SK-N-SH treated with all-trans-retinoic acid at 6 μM for 48 hours (cell line): ENCODE measurements at regions not wholly inside any gene's neighbourhood (a gene's known extent, or its start where the extent isn't known, plus 50 kb on each side); places are given as distances from the start of the nearest gene placed in this dataset.

Source experiments
- ARNTL ChIP-seq: fragments of 450-650 bp; formaldehyde crosslinking; IDR thresholded peaks from 2 replicates; pipeline ENCODE4 v1.5.0; 2020; ENCODE audit warnings: low read depth, mild to moderate bottlenecking, moderate library complexity, borderline replicate concordance
- CREB5 ChIP-seq: fragments of 250-450 bp; sonication (Bioruptor Pico); IDR thresholded peaks from 2 replicates; pipeline ENCODE4 v1.5.1; 2020; ENCODE audit warnings: low read depth, mild to moderate bottlenecking, moderate library complexity
- CSDC2 ChIP-seq: fragments of 250-450 bp; sonication (Bioruptor Pico); IDR thresholded peaks from 2 replicates; pipeline ENCODE4 v1.5.0; 2020; ENCODE audit warnings: mild to moderate bottlenecking, moderate library complexity
- ESRRG ChIP-seq: fragments of 250-450 bp; sonication (Bioruptor Pico); IDR thresholded peaks from 2 replicates; pipeline ENCODE4 v1.6.1; 2021; ENCODE audit warnings: mild to moderate bottlenecking
- GLIS3 ChIP-seq: fragments of 250-450 bp; sonication (Bioruptor Pico); IDR thresholded peaks from 2 replicates; pipeline ENCODE4 v1.5.0; 2020; ENCODE audit warnings: mild to moderate bottlenecking, moderate library complexity
- ISL1 ChIP-seq: fragments of 250-450 bp; sonication (Bioruptor Pico); IDR thresholded peaks from 2 replicates; pipeline ENCODE4 v2.1.2; 2022; ENCODE audit warnings: mild to moderate bottlenecking, moderate library complexity
- OSR1 ChIP-seq: fragments of 250-450 bp; sonication (Bioruptor Pico); IDR thresholded peaks from 2 replicates; pipeline ENCODE4 v1.8.0; 2022; ENCODE audit warnings: moderate library complexity, mild to moderate bottlenecking, inconsistent platforms
- PATZ1 ChIP-seq: fragments of 250-450 bp; sonication (Bioruptor Pico); IDR thresholded peaks from 2 replicates; pipeline ENCODE4 v1.8.0; 2020; ENCODE audit warnings: mild to moderate bottlenecking, moderate library complexity, borderline replicate concordance
- TCF4 ChIP-seq: fragments of 250-450 bp; sonication (Bioruptor Pico); IDR thresholded peaks from 2 replicates; pipeline ENCODE4 v1.8.0; 2021; ENCODE audit warnings: mild to moderate bottlenecking, moderate library complexity, borderline replicate concordance
- TOX ChIP-seq: fragments of 250-450 bp; sonication (Bioruptor Pico); IDR thresholded peaks from 2 replicates; pipeline ENCODE4 v1.8.0; 2021; ENCODE audit warnings: mild to moderate bottlenecking, moderate library complexity, borderline replicate concordance
- ZFP30 ChIP-seq: fragments of 450-650 bp; formaldehyde crosslinking; IDR thresholded peaks from 2 replicates; pipeline ENCODE4 v1.5.0; 2022; ENCODE audit warnings: mild to moderate bottlenecking, moderate library complexity
- ZNF70 ChIP-seq: fragments of 450-650 bp; formaldehyde crosslinking; IDR thresholded peaks from 2 replicates; pipeline ENCODE4 v1.5.0; 2020; ENCODE audit warnings: mild to moderate bottlenecking, moderate library complexity
- TF ChIP-seq, protein P1 (sequence below): fragments of 250-450 bp; sonication (Bioruptor Pico); IDR thresholded peaks from 2 replicates; pipeline ENCODE4 v1.5.0; 2020; ENCODE audit warnings: mild to moderate bottlenecking, moderate library complexity
- TF ChIP-seq, protein P2 (sequence below): fragments of 250-450 bp; sonication (Bioruptor Pico); IDR thresholded peaks from 2 replicates; pipeline ENCODE4 v1.8.0; 2021; ENCODE audit warnings: low read depth, mild to moderate bottlenecking, moderate library complexity, borderline replicate concordance

DNA sequence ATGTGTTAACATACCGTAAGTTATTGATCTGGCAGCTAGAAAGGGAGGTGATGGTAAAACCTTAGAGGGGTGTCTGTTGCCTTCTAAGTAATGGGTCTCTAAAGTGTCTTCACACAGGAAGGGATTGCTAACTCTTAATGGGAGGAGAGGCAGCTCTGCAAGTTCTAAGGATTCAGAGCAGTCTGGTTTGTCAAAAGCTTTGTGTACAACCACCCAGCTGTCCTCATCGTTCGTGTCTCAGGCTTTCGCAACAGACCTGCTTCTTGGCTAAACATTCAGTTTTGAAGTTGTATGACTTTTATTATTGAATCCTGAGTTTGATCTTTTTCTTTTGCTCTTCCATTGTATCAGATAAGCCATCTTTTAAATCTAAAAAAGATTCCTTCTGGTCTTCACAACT lies 404.9 kb downstream of the SQOR start:
- no peak for TF ChIP-seq OSR1 (CRISPR knock-in tag)
- TF ChIP-seq, protein P1, sequence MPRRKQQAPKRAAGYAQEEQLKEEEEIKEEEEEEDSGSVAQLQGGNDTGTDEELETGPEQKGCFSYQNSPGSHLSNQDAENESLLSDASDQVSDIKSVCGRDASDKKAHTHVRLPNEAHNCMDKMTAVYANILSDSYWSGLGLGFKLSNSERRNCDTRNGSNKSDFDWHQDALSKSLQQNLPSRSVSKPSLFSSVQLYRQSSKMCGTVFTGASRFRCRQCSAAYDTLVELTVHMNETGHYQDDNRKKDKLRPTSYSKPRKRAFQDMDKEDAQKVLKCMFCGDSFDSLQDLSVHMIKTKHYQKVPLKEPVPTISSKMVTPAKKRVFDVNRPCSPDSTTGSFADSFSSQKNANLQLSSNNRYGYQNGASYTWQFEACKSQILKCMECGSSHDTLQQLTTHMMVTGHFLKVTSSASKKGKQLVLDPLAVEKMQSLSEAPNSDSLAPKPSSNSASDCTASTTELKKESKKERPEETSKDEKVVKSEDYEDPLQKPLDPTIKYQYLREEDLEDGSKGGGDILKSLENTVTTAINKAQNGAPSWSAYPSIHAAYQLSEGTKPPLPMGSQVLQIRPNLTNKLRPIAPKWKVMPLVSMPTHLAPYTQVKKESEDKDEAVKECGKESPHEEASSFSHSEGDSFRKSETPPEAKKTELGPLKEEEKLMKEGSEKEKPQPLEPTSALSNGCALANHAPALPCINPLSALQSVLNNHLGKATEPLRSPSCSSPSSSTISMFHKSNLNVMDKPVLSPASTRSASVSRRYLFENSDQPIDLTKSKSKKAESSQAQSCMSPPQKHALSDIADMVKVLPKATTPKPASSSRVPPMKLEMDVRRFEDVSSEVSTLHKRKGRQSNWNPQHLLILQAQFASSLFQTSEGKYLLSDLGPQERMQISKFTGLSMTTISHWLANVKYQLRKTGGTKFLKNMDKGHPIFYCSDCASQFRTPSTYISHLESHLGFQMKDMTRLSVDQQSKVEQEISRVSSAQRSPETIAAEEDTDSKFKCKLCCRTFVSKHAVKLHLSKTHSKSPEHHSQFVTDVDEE (CRISPR knock-in tag) = no peak
- no peak for TF ChIP-seq ESRRG (CRISPR knock-in tag)
- no peak for TF ChIP-seq TCF4 (CRISPR knock-in tag)
- TF ChIP-seq, protein P2, sequence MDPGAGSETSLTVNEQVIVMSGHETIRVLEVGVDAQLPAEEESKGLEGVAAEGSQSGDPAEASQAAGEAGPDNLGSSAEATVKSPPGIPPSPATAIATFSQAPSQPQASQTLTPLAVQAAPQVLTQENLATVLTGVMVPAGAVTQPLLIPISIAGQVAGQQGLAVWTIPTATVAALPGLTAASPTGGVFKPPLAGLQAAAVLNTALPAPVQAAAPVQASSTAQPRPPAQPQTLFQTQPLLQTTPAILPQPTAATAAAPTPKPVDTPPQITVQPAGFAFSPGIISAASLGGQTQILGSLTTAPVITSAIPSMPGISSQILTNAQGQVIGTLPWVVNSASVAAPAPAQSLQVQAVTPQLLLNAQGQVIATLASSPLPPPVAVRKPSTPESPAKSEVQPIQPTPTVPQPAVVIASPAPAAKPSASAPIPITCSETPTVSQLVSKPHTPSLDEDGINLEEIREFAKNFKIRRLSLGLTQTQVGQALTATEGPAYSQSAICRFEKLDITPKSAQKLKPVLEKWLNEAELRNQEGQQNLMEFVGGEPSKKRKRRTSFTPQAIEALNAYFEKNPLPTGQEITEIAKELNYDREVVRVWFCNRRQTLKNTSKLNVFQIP = no peak
- no peak for TF ChIP-seq PATZ1
- no peak for TF ChIP-seq ZFP30 (CRISPR knock-in tag)
- no peak for TF ChIP-seq ARNTL (CRISPR knock-in tag)
- TF ChIP-seq ISL1 (CRISPR knock-in tag) = no peak
- no peak for TF ChIP-seq CREB5 (CRISPR knock-in tag)
- no peak for TF ChIP-seq GLIS3
- TF ChIP-seq TOX (CRISPR knock-in tag) = no peak
- TF ChIP-seq CSDC2 (CRISPR knock-in tag) = no peak
- no peak for TF ChIP-seq ZNF70
